Activated CD4-positive, CD25-positive, alpha-beta regulatory T cell (primary cell): ENCODE measurements at regions not wholly inside any gene's neighbourhood (a gene's known extent, or its start where the extent isn't known, plus 50 kb on each side); places are given as distances from the start of the nearest gene placed in this dataset.

Experiments
- DNase-seq, 4 experiments: peaks; one replicate each; lab custom pipeline; 2025; lab: John Stamatoyannopoulos, UW

DNA sequence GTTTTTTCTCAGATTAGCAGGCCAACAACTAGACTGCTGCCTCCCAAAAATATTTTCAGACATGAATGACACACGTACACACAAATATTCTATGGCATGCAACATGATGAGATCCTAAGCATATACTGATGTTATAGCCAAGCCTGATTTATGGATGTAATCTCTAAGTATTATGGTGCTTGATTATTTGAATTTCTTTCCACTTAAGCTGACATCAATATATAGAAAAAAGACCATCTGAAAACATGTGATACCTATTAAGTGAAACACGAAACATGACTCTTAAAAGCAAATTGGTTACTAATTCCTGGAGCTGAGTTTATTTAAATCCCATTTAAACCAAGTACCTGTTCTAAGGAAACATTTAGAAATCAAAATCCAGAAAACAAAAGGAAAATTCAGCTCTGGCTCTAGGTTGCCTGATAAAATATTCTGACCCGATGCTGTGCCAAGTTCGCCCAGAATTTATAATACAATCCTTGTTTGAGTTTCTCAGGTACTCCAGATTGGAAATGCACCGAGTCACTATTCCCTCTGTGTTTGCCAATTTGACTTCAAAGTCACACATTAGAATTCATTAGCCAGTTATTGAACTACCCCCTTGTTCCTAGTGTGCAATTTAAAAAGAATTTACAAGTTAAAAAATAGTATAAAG lies 548.6 kb downstream of the CSNK1G3 start:
- DNase-seq, result no peak

DNA sequence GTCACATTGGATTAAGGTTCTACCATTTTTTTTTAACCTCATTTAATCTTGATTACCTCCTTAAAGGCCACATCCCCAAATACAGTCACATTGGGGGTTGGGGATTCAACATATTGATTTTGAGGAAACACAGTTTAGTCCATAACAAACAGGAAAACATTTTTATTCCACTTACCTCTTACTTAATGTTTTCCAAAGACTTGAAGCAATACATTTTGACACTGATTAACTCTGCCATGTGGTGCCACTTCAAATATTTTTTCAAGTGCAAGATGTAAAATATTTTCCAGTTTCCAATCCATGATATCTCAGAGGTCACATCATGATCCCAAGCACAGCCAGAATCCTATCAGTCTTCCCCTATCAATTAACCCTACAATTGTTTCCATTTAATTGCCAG lies 548.0 kb downstream of the CSNK1G3 start:
- no peak for DNase-seq

DNA sequence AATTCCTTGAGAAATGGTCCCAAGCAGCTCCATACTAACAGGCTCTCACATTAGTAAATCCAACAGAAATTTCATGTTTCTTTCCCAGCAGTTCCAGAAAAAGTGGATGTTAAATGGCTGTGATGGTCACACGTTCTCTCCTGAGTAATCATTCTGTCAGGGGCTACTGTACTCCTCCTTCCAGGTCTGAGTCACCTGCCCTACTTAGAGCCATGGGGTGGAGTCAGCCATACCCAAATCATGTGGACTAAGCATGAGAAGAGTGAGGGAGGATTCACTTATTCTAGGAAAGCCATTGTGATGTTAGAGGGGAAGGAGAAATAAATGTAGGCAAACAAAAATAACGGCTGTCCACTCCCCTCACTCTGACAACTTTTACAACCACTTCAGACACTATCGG lies 547.2 kb downstream of the CSNK1G3 start:
- no peak for DNase-seq

DNA sequence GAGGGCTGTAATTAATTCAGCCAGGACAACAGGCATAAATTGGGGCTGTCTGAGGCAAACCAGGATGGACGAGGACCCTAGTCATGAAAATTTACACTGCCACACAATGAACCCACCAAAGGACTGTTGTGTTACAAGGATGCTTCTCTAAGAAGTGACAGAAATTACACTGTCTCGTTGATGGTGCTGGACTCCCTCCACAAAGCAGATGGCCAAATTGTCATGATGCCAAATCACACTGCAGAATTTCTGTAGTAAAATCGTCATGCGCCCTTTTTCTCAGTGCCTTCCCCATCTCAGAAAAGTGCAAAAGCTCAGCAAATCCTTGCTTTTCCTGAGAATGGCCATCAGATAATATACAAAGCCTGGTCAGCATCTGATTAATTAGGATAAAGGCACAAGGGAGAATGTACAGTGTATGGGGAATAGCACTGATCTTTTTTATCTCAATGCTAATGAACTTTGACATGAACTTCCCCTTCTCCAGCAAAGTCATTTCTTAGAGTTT lies 545.8 kb downstream of the CSNK1G3 start:
- DNase-seq, result no peak

DNA sequence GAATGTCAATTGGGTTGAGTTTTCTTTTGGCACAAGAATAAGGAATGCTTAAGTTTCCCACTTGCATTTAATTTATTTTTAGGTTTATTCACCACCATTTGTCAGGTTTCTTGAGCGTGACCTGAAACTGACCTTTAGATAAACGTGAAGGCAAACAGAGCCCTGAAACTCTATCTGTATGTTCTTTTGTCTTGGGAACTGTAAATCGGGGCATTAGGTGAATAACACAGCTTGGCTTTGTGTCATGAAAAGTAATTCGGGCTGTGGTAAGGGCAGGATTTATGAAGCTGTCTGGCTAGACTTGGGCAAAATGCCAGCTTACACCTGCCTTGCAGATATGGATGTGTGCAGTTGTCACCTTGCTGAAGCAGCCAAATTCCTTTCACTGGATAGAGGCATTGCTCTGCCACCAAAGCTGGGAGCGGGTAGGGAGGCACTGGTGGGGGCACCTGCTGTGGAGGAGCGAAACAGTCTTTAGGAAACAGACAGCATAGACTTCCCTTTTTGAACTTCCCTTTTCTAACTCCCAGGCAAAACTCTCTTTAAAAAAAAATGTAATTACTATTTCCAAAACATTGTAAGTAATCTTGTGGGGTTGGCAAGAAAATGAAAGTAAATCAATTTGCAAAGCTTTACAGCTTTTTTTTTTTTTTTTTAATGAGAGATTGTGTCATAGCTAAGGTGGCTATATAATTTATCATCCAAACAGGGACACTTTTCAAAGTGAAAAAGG lies 545.2 kb downstream of the CSNK1G3 start:
- no peak for DNase-seq

DNA sequence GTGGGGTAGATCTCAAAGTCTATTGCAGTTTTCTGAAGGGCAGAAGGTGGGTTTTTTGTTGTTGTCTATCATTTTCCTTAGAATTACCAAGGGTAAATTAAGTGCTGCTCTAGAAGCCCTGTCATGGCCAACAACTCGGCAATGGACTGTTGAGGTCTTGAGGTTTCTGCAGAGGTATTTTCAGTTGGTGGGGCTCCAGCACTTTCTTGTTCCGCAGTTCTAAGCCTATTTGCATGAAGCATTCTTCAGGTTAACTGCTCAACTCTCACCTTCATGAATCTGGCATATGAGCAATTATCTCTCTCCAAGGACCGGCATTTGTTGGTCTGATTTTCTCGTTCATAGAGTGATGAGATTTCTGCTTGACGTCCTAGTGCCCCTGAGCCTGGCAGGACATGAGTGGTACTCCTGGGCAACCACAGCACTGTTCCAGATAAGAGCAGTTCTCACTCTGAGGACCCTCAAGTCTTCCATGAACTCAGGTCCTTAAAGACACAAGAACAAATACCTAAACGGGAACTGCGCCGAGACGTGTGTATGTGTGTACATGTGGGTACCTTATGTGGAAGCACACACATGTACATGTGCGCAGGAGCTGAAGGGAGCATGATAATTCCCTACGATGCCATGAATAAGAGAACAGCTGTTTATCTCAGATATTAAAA lies 544.5 kb downstream of the CSNK1G3 start:
- no peak for DNase-seq

DNA sequence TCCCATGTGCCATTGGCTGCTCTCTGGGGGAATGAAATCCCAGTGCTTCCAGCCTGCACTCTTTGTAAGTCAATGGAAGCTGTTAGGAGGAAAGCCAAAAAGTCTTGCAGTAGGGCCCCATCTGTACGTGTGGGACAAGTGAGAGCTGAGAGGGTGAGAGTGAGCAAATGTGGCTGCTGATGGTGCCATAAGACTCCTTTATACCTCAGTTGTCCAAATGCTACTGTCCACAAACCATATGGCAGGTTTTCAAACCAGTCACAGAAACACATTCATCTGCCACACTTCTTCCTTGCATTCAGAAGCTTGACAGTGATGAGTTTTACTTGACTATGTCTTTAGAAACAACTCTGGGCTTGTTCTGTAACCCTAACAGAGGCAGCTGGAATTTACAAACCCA lies 543.8 kb downstream of the CSNK1G3 start:
- no peak for DNase-seq

DNA sequence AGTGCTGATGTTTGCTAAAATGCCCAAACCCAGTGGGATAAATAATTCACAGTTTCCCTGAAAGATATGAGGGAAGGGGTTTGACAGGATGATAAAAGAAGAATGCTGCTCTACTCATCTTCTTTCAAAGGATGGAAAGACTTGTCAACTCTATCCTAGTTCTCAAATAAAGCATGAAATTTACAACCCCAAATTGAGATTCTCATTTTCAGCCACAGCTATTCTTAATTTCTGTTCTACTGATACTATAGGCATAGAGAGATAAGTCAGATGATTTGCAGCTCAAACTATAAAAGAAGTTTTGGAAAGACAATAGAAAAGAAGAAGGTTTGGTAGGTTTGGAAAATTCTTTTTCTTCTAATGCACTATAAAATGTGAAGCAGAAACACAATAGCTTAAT lies 542.6 kb downstream of the CSNK1G3 start:
- DNase-seq, result no peak

DNA sequence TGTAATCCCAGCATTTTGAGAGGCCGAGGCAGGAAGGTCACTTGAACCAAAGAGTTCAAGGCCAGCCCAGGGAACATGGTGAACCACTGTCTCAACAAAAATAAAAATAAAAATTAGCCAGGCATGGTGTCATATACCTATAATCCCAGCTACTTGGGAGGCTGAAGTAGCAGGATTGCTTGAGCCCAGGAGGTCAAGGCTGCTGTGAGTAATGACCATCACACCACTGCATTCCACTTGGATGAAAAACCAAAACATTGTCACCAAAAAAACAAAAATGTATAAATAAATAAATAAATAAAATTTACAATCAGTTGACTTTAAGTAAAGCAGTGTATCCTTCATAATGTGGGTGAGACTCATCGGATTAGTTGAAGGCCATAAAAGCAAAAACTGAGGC lies 541.4 kb downstream of the CSNK1G3 start:
- no peak for DNase-seq

DNA sequence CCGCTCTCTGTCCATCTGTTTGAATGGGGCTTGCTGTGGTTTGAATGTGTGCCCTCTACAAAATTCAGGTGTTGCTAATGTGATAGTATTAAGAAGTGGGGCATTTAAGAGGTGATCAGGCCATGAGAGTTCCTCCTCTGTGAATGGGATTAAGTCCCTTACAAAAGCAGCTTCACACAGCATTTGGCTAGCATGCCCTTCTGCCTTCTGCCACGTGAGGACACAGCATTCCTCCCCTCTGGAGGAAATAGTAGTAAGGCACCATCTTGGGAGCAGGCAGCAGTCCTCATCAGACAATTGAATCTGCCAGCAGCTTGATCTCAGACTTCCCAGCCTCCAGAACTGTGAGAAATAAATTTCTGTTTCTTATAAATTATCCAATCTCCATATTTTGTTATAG lies 540.2 kb downstream of the CSNK1G3 start:
- DNase-seq, result no peak

DNA sequence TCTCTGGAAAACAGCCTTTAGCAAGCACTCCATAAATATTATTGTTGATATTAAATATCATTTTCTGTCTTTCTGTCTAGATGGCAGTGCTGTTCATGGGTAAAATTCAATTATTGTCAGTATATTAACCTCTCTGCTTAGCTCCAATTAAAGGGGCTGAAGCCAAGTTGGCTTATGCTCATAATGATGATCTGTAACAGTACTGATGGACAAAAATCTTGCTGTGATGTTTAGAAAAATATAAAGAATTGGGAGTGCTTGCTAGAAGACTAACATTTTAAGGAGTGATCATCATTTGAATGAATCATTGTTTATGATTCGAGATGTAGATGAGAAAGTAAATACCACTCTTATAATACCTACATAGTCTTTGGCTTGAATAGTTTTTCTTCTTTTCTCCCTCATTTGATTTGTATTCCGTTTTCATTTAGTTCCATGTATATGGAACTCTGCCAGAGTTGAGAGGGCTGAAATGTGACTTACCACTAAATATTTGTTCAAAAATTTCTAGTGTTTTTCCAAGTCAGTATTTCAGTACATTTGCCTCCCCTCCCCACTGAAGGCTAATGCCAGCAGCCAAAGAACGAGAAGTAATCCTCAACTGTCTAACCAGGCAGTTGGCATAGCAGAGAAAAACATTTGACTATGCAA lies 538.3 kb downstream of the CSNK1G3 start:
- DNase-seq, result no peak

DNA sequence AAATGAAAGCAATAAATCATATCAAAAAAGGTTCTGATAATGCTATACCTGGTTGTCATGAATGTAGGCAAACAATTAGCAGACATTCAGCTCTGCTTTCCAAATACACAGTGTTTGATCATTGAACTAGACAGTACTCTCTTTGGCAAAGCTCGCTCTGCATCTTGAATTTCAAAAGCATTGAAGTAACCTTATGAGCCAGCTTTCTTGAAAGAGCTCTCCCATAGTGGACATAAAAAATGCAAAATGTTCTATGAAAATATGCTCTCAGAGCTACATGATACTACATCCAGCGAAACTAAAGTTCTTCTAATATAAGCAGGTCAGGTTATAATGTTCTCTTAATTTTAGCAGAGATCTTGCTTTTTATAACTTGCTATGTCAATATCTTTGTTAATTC lies 533.4 kb downstream of the CSNK1G3 start:
- no peak for DNase-seq

DNA sequence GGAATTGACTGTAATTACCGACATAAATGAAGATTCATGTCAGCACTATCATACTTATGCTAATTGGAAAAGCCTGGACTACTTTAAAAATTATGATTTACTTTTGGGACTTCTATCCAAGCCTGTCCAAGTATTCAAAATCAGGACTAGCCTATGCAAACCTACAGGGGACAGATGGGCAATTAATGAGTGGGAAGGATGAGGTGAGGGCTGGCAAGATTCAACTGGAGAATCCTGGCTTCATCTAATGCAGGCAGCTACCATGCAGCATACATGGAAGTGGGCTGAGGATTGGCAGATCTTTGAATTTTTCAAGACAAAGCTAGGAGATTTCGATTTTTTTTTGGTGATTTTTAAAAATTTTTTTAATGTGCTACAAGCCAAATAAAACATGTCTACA lies 532.6 kb downstream of the CSNK1G3 start:
- DNase-seq, result no peak

DNA sequence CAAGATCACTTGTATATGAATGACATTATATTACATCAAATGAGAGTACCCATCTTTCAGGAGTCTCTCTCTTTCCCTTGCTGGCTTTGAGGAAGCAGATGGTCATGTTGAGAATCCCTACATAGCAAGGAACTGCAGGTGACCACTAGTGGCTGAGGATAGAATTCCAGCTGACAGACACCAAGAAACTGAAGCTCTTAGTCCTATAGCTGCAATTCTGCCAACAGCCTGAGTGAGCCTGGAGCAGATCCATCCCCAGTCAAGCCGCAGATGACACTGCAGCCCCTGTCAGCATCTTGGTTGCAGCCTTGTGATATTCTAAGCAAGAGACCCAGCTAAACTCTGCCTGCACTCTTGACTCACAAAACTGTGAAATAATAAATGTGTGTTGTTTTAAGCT lies 531.5 kb downstream of the CSNK1G3 start:
- DNase-seq, result no peak

DNA sequence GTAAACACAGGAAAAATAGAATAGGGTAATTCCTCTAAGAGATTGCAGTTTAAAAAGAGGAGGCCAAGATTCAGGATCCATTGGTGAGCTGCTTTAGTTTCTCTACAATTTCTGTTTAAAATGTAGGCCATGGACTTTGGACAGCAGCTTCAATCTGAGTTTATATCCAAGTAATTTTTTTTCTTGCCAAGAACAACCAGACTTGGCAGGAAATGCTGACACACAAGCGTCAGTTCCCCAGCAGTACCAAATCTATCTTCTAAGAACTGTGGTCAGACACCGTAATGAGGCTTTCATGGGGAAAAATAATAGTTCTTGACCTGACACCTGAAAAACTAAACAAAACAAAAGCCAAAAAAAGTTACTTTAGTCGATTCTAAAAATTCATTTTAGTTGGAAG lies 528.8 kb downstream of the CSNK1G3 start:
- DNase-seq, result no peak

DNA sequence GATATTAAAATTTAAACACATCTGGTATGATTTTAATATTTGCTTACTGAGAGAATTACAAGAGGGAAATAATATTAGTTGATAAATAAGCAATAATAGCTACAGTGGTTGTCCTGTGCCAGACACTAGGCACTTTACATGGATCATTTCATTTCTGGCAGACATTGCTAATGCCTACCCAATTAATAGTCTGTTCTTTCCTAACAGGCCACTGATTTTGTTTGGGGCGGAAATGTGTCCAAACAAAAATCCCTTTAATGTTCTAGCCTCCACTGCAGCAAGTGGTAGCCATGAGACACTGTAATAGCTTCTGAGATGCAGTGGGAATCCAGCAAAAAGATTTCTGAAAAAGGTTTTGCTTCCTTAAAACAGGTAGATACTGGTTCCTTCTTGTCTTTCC lies 527.4 kb downstream of the CSNK1G3 start:
- no peak for DNase-seq

DNA sequence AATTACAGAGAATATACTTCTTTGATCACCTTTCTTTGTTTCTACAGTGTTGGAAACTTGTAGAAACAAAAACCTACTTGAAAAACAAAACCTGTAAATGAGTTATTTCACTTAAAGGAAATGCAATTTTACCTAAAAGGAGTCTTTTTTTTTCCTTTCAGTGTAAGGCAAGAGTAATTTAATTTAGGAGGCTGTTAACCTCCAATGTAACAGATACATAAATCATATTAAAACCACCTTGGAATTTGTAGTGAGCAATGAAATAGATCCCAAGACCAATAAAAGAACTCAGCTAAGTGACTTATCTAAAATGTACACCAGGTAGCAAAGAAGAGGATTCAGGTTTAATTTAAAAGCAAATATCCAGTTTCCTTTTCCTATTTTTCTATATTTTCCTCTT lies 524.8 kb downstream of the CSNK1G3 start:
- DNase-seq, result no peak

DNA sequence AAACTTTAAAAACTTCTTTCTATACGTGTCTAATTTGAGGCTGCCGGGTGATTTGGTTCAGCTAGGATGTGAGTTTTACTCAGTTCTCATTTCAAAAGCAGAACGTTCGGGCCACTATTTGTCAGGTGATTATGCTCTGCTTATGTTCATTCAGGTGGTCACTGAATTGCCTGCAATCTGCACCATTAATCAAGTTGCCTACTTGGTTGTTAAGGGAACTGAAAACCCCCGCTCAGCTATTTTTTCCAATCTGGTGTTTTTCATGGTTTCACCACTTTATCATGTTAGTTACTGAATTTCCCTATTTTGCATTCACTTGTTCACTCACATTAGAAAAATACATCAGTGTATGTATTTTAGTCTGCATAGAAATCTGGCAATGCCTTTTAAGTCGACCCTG lies 523.0 kb downstream of the CSNK1G3 start:
- DNase-seq, result no peak

DNA sequence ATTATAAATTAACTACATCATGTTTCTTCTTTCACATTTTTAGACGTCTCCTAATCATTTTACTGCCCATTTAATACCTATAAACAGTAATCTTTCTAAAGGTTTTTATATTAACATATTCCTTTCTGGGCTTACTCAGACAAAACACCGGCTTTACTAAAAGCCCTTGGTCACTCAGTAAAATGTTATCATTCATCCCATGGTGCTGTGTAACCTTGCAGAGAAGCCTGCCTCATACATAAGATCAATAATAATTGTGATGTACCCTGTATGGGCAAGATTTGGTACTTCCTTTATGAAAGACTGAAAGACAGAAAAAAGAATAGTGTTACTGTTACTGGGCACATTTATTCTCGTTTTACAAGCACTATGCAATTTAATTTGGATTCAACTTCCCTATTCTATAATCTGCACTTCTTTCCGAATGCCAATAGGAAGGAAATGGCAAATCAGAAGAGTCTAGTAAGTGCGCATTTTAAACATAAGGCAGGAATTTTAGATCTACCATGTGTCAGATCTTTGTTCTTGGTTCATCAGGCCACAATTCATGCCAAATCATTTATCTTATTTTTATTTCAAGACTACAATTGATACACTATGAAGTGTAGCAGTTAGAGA lies 522.2 kb downstream of the CSNK1G3 start:
- DNase-seq, result no peak

DNA sequence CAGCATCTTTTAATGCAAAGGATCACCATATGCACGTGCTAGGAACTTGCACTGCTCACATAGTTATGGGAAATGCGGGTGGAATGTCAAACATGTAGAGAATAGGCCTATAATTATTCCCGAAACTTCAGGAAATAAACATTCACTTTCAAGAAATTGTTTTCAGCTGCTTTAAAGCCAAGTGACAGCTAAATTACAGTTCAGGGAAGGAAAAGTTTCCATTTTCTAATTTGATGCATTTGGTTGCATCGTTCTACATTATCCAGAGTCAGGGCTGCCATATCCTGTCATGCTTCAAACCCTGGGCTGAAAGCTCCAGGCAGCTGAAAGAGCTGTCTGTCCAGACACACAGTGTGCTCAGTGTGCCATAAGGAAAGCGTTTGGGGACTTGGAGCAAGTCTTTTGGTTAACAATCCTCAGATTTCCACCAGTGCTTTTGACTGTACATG lies 518.1 kb downstream of the CSNK1G3 start:
- DNase-seq, result no peak

DNA sequence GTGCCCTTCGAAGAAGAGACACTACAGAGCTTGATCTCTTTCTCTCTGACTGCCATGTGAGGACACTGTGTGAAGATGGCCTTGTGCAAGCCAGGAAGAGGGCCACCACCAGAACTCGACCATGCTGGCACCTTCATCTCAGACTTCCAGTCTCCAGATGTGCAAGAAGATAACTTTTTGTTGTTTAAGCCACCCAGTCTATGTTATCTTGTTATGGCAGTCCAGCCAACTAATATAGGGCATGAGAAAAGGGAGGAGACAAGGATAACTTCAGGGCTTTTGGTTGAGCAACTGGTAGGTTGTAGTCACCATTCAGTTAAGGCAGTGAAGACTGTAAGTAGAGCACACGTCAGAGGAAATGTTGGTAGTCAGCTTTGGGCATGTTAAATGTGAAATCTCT lies 515.5 kb downstream of the CSNK1G3 start:
- DNase-seq, result no peak

DNA sequence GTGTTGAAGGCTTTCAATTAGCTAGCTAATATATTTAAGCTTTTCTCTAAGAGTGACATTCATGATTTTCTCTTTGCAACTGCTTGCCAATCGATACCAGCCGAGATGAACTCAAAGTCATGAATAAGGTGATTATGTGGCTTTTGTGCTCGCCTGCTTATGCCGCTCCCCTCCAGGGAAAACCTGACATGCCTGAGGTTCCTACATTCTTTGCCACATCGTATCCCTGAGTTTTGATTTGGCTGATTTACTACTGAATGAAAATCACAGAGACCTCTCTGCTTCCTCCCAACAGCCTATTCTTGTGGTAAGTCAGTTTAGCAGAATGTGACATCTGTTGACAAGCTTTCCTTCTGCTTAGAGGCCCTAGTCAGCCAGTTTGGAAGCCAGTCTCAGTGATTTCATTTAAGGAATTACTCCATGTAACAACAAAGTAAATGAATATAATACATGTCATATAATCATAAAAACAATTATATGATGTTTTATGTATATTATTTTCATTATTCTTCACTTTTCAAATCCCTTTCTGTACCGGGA lies 513.4 kb downstream of the CSNK1G3 start:
- DNase-seq, result no peak
